ENCODE measurements at regions not wholly inside any gene's neighbourhood (a gene's known extent, or its start where the extent isn't known, plus 50 kb on each side); places are given as distances from the start of the nearest gene placed in this dataset.

GRCh38 chr13:22232186-22232585, 561.3 kb downstream of the FGF9 start:
- TF ChIP-seq, protein P1, sequence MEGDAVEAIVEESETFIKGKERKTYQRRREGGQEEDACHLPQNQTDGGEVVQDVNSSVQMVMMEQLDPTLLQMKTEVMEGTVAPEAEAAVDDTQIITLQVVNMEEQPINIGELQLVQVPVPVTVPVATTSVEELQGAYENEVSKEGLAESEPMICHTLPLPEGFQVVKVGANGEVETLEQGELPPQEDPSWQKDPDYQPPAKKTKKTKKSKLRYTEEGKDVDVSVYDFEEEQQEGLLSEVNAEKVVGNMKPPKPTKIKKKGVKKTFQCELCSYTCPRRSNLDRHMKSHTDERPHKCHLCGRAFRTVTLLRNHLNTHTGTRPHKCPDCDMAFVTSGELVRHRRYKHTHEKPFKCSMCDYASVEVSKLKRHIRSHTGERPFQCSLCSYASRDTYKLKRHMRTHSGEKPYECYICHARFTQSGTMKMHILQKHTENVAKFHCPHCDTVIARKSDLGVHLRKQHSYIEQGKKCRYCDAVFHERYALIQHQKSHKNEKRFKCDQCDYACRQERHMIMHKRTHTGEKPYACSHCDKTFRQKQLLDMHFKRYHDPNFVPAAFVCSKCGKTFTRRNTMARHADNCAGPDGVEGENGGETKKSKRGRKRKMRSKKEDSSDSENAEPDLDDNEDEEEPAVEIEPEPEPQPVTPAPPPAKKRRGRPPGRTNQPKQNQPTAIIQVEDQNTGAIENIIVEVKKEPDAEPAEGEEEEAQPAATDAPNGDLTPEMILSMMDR (IDR thresholded peaks at IDR 0.05; ENCODE audit: extremely low read depth in 1 of 2, insufficient read depth in 1 of 2, low read depth in 1 of 2, low read length in 2 of 2), result no peak
- no peak for TF ChIP-seq EZH2 (IDR thresholded peaks at IDR 0.05; ENCODE audit: borderline replicate concordance, low read depth, low read length, severe bottlenecking)
- no peak for TF ChIP-seq MYC (IDR thresholded peaks at IDR 0.05; ENCODE audit: low read depth, low read length)
- TF ChIP-seq POLR2A (IDR thresholded peaks at IDR 0.05; ENCODE audit: low read depth, low read length), result no peak
- no peak for TF ChIP-seq GATA2 (IDR thresholded peaks at IDR 0.05; ENCODE audit: insufficient read depth, insufficient read length, low read depth, low read length)

All from endothelial cell of umbilical vein (primary cell).